ENCODE measurements at regions not wholly inside any gene's neighbourhood (a gene's known extent, or its start where the extent isn't known, plus 50 kb on each side); places are given as distances from the start of the nearest gene placed in this dataset.

- TF ChIP-seq SIN3A (conservative IDR thresholded peaks at IDR 0.05 in 1 of 2, IDR thresholded peaks at IDR 0.05 in 1 of 2; ENCODE audit: low read depth in 1 of 2, low read length in 2 of 2), result no peak
Observed at GRCh38 chr2:236844711-236845110, 241.0 kb upstream of the COPS8 start (continued).

Data from H1 (cell line).